ENCODE measurements at regions not wholly inside any gene's neighbourhood (a gene's known extent, or its start where the extent isn't known, plus 50 kb on each side); places are given as distances from the start of the nearest gene placed in this dataset.

GRCh38 chr3:110656394-110657025 lies 415.1 kb upstream of the NECTIN3 start:
- no peaks in the 10 kb centered on the region for H3K27me3 ChIP-seq (ENCODE audit: control insufficient read depth, insufficient read depth, low read length)
- no peak for TF ChIP-seq CTCF (IDR thresholded peaks at IDR 0.05; ENCODE audit: insufficient read depth, low read length, severe bottlenecking)
- no peak overlapping the region for H3K4me3 ChIP-seq (ENCODE audit: low read depth, low read length)
- DNase-seq (ENCODE audit: low read depth) (no peak), FAIRE-seq (no peak)
- H3K36me3 ChIP-seq (ENCODE audit: control insufficient read depth, insufficient read depth, low read length) = no peaks in the 10 kb centered on the region

GRCh38 chr3:110664148-110664547 lies 407.5 kb upstream of the NECTIN3 start:
- FAIRE-seq = no peak
- no peaks in the 10 kb centered on the region for H3K27me3 ChIP-seq (ENCODE audit: control insufficient read depth, insufficient read depth, low read length)
- DNase-seq (ENCODE audit: low read depth) = no peak
- no peak for TF ChIP-seq CTCF (IDR thresholded peaks at IDR 0.05; ENCODE audit: insufficient read depth, low read length, severe bottlenecking)
- H3K36me3 ChIP-seq (ENCODE audit: control insufficient read depth, insufficient read depth, low read length) = no peaks in the 10 kb centered on the region
- H3K4me3 ChIP-seq (ENCODE audit: low read depth, low read length) = no peak overlapping the region

- FAIRE-seq (no peak), DNase-seq (ENCODE audit: low read depth) (no peak)
- Histone ChIP-seq H3K4me3 (ENCODE audit: low read depth, low read length) (no peak overlapping the region), H3K27me3 (ENCODE audit: control insufficient read depth, insufficient read depth, low read length) (no peaks in the 10 kb centered on the region), H3K36me3 (ENCODE audit: control insufficient read depth, insufficient read depth, low read length) (no peaks in the 10 kb centered on the region)
- no peak for TF ChIP-seq CTCF (IDR thresholded peaks at IDR 0.05; ENCODE audit: insufficient read depth, low read length, severe bottlenecking)
These were observed 405.1 kb upstream of the NECTIN3 start for GRCh38 chr3:110666495-110666894.

GRCh38 chr3:110667216-110667615 lies 404.4 kb upstream of the NECTIN3 start:
- no peak for FAIRE-seq
- no peak for DNase-seq (ENCODE audit: low read depth)
- H3K27me3 ChIP-seq (ENCODE audit: control insufficient read depth, insufficient read depth, low read length) = no peaks in the 10 kb centered on the region
- no peak for TF ChIP-seq CTCF (IDR thresholded peaks at IDR 0.05; ENCODE audit: insufficient read depth, low read length, severe bottlenecking)
- no peaks in the 10 kb centered on the region for H3K36me3 ChIP-seq (ENCODE audit: control insufficient read depth, insufficient read depth, low read length)
- H3K4me3 ChIP-seq (ENCODE audit: low read depth, low read length) = no peak overlapping the region

GRCh38 chr3:110670407-110670806 lies 401.2 kb upstream of the NECTIN3 start:
- Histone ChIP-seq H3K36me3 (ENCODE audit: control insufficient read depth, insufficient read depth, low read length) (no peaks in the 10 kb centered on the region), H3K4me3 (ENCODE audit: low read depth, low read length) (no peak overlapping the region), H3K27me3 (ENCODE audit: control insufficient read depth, insufficient read depth, low read length) (no peaks in the 10 kb centered on the region)
- DNase-seq (ENCODE audit: low read depth) (no peak), FAIRE-seq (peak; percentile 36)
- TF ChIP-seq CTCF (IDR thresholded peaks at IDR 0.05; ENCODE audit: insufficient read depth, low read length, severe bottlenecking) = no peak

GRCh38 chr3:110677506-110677905 lies 394.1 kb upstream of the NECTIN3 start:
- H3K4me3 ChIP-seq (ENCODE audit: low read depth, low read length) = no peak overlapping the region
- TF ChIP-seq CTCF (IDR thresholded peaks at IDR 0.05; ENCODE audit: insufficient read depth, low read length, severe bottlenecking) = no peak
- no peaks in the 10 kb centered on the region for H3K36me3 ChIP-seq (ENCODE audit: control insufficient read depth, insufficient read depth, low read length)
- H3K27me3 ChIP-seq (ENCODE audit: control insufficient read depth, insufficient read depth, low read length) = no peaks in the 10 kb centered on the region
- FAIRE-seq (no peak), DNase-seq (ENCODE audit: low read depth) (no peak)

Data from bronchial epithelial cell (primary cell).